H1 (cell line): ENCODE measurements at regions not wholly inside any gene's neighbourhood (a gene's known extent, or its start where the extent isn't known, plus 50 kb on each side); places are given as distances from the start of the nearest gene placed in this dataset.

ENCODE experiments used
- CTCF ChIA-PET: fragments of 300-600 bp; sonication (Branson Sonifier 250); formaldehyde crosslinking; loops from one replicate; lab custom pipeline; 2021; ENCODE audit not compliant: partially characterized antibody; lab: Charles Lee
- POLR2A ChIA-PET: fragments of 300-600 bp; sonication (Branson Sonifier 250); formaldehyde crosslinking; loops from one replicate; lab custom pipeline; 2021; ENCODE audit warnings: inconsistent platforms; ENCODE audit not compliant: partially characterized antibody; lab: Charles Lee
- DNase-seq, 2 experiments: peaks; one replicate each; pipeline versions ENCODE4 v3.0.0 to v3.0.0-alpha.2; 2010 to 2022; ENCODE audit warnings: low spot score in 2 of 2, low read depth in 1 of 2, mixed read lengths in 1 of 2
- FAIRE-seq: peaks from 2 replicates; lab custom pipeline; 2011; peaks lifted over from hg19 to GRCh38; lab: Jason Lieb, UNC
- H2AFZ ChIP-seq: 2 replicates; pipeline ENCODE4 v1.8.1; 2012; ENCODE audit warnings: low read length, inconsistent platforms
- H2AK5ac ChIP-seq: 2 replicates; pipeline ENCODE4 v1.6.1; 2013; ENCODE audit warnings: low read depth, low read length
- H2BK120ac ChIP-seq: replicated peaks from 2 replicates; pipeline ENCODE3; 2013; ENCODE audit warnings: low read depth, low read length, inconsistent platforms
- H2BK12ac ChIP-seq: 2 replicates; pipeline ENCODE4 v1.6.1; 2013; ENCODE audit warnings: low read depth, low read length
- H2BK15ac ChIP-seq: 2 replicates; pipeline ENCODE4 v1.6.1; 2013; ENCODE audit warnings: low read length
- H2BK20ac ChIP-seq: 2 replicates; pipeline ENCODE4 v1.6.1; 2013; ENCODE audit warnings: low read length
- H2BK5ac ChIP-seq: 2 replicates; pipeline ENCODE4 v1.6.1; 2013; ENCODE audit warnings: low read depth, low read length
- H3K14ac ChIP-seq: 2 replicates; pipeline ENCODE4 v1.6.1; 2013; ENCODE audit warnings: inconsistent platforms; ENCODE audit not compliant: insufficient read length
- H3K18ac ChIP-seq: 2 replicates; pipeline ENCODE4 v1.6.1; 2013; ENCODE audit warnings: low read length; ENCODE audit errors: extremely low read depth
- H3K23ac ChIP-seq: 2 replicates; pipeline ENCODE4 v1.6.1; 2013; ENCODE audit warnings: inconsistent platforms; ENCODE audit not compliant: insufficient read length
- H3K23me2 ChIP-seq: 2 replicates; pipeline ENCODE4 v1.6.1; 2013; ENCODE audit warnings: low read depth, low read length
- H3K27ac ChIP-seq: 2 replicates; pipeline ENCODE4 v1.6.1; 2011; ENCODE audit warnings: low read depth, low read length, inconsistent platforms
- H3K27me3 ChIP-seq, 4 experiments: replicated peaks in 1 of 4; 1 replicate in 1 of 4; 2 replicates in 3 of 4; pipeline versions ENCODE4 v1.6.1 to v1.8.1; 2011 to 2013; ENCODE audit warnings: low read length in 3 of 4, mild to moderate bottlenecking in 3 of 4, inconsistent platforms in 2 of 4, mixed read lengths in 2 of 4, moderate library complexity in 1 of 4; ENCODE audit not compliant: control insufficient read depth in 3 of 4, insufficient read depth in 3 of 4; ENCODE audit errors: extremely low read depth in 1 of 4
- H3K36me3 ChIP-seq, 4 experiments: 2 replicates each; pipeline versions ENCODE4 v1.6.1 to v1.8.1; 2011 to 2013; ENCODE audit warnings: mild to moderate bottlenecking in 4 of 4, low read length in 3 of 4, moderate library complexity in 2 of 4, control low read depth in 1 of 4, inconsistent platforms in 1 of 4; ENCODE audit not compliant: insufficient read depth in 4 of 4, control insufficient read depth in 2 of 4
- H3K4ac ChIP-seq: replicated peaks from 2 replicates; pipeline ENCODE3; 2013; ENCODE audit warnings: low read length, low read depth, mixed read lengths, inconsistent platforms; ENCODE audit not compliant: insufficient read length
- H3K4me1 ChIP-seq, 4 experiments: replicated peaks in 1 of 4; 1 replicate in 1 of 4; 2 replicates in 3 of 4; pipeline versions ENCODE4 v1.6.1 to v1.8.1; 2011 to 2013; ENCODE audit warnings: low read length in 3 of 4, inconsistent platforms in 2 of 4, mixed read lengths in 1 of 4; ENCODE audit not compliant: insufficient read depth in 4 of 4, control insufficient read depth in 3 of 4
- H3K4me2 ChIP-seq, 2 experiments: 2 replicates each; pipeline versions ENCODE4 v1.6.1 to v1.8.1; 2011 to 2013; ENCODE audit warnings: low read depth in 2 of 2, low read length in 2 of 2, control low read depth in 1 of 2, inconsistent platforms in 1 of 2, mild to moderate bottlenecking in 1 of 2; ENCODE audit not compliant: insufficient read depth in 1 of 2
- H3K4me3 ChIP-seq, 4 experiments: fragments of 200-600, 300-600 bp in 1 of 4; sonication (generic), shearing (Covaris generic), sonication (Bioruptor Twin) in 1 of 4; 2 replicates each; pipeline versions ENCODE4 v1.5.1 to v1.8.1; 2011 to 2016; ENCODE audit warnings: low read length in 4 of 4, low read depth in 3 of 4, control low read depth in 2 of 4, inconsistent platforms in 2 of 4, mild to moderate bottlenecking in 2 of 4, mixed read lengths in 1 of 4, moderate library complexity in 1 of 4; ENCODE audit not compliant: insufficient read depth in 2 of 4; ENCODE audit errors: extremely low read depth in 1 of 4
- H3K56ac ChIP-seq: replicated peaks from 2 replicates; pipeline ENCODE3; 2013; ENCODE audit warnings: low read depth, mild to moderate bottlenecking, mixed read lengths, low read length, inconsistent platforms; ENCODE audit not compliant: insufficient read length
- H3K79me1 ChIP-seq: 2 replicates; pipeline ENCODE4 v1.6.1; 2013; ENCODE audit warnings: low read depth, low read length, control low read depth
- H3K79me2 ChIP-seq, 2 experiments: 2 replicates each; pipeline versions ENCODE4 v1.6.1 to v1.8.1; 2012 to 2013; ENCODE audit warnings: low read length in 2 of 2, mild to moderate bottlenecking in 2 of 2, inconsistent platforms in 1 of 2; ENCODE audit not compliant: insufficient read depth in 2 of 2, control insufficient read depth in 1 of 2
- H3K9ac ChIP-seq, 4 experiments: replicated peaks in 1 of 4; 1 replicate in 1 of 4; 2 replicates in 3 of 4; pipeline versions ENCODE4 v1.6.1 to v1.8.1; 2011 to 2013; ENCODE audit warnings: low read depth in 3 of 4, low read length in 3 of 4, control low read depth in 2 of 4, mild to moderate bottlenecking in 2 of 4, moderate library complexity in 2 of 4, inconsistent platforms in 1 of 4; ENCODE audit errors: extremely low read depth in 1 of 4
- H3K9me3 ChIP-seq, 2 experiments: 2 replicates each; pipeline versions ENCODE4 v1.6.1 to v1.8.1; 2012 to 2013; ENCODE audit warnings: mild to moderate bottlenecking in 2 of 2, moderate library complexity in 2 of 2, control low read depth in 1 of 2, inconsistent platforms in 1 of 2, low read depth in 1 of 2, low read length in 1 of 2, mixed read lengths in 1 of 2; ENCODE audit not compliant: insufficient read depth in 2 of 2
- H4K20me1 ChIP-seq, 2 experiments: replicated peaks in 1 of 2; 2 replicates each; pipeline versions ENCODE3 to v1.8.1; 2011 to 2013; ENCODE audit warnings: inconsistent platforms in 2 of 2, low read length in 2 of 2, mild to moderate bottlenecking in 1 of 2; ENCODE audit not compliant: insufficient read depth in 2 of 2, control insufficient read depth in 1 of 2
- H4K5ac ChIP-seq: 2 replicates; pipeline ENCODE4 v1.6.1; 2013; ENCODE audit warnings: low read length, low read depth, mixed read lengths, inconsistent platforms; ENCODE audit not compliant: insufficient read length
- H4K8ac ChIP-seq: 2 replicates; pipeline ENCODE4 v1.8.0; 2013; ENCODE audit warnings: mild to moderate bottlenecking, moderate library complexity, low read length, inconsistent platforms; ENCODE audit not compliant: insufficient read depth; ENCODE audit errors: extremely low read depth
- H4K91ac ChIP-seq: replicated peaks from 2 replicates; pipeline ENCODE3; 2013; ENCODE audit warnings: low read length, mixed read lengths, inconsistent platforms; ENCODE audit not compliant: insufficient read length
- CHD1 ChIP-seq: IDR thresholded peaks from 2 replicates; pipeline ENCODE4 v1.6.1; 2012; ENCODE audit warnings: low read depth, low read length, improper control_type of control experiment
- WGBS, 2 experiments: shearing (Covaris generic) in 1 of 2; methylation state at CpG; one replicate each; pipeline versions ENCODE4 v1.1.6 to v1.1.7; 2013 to 2015; ENCODE audit warnings: low lambda C conversion rate in 2 of 2, mixed read lengths in 2 of 2, inconsistent platforms in 1 of 2, low coverage in 1 of 2, missing lambda C conversion rate in 1 of 2; ENCODE audit not compliant: insufficient replicate concordance in 2 of 2, insufficient coverage in 1 of 2, insufficient read length in 1 of 2; ENCODE audit errors: extremely low coverage in 1 of 2, missing lambda C conversion rate in 1 of 2; 5-methylcytosine and 5-hydroxymethylcytosine counted together

GRCh38 chr3:69604735-69605450 lies 134.4 kb upstream of the MITF start:
- Histone ChIP-seq H3K23me2 (peaks cover 2% of the 10 kb centered on the region; the same call in 1 of the 2 replicates), H4K8ac (no peak overlapping the region), H3K23ac (no peak overlapping the region), H3K4ac (no peak overlapping the region), H2BK15ac (no peak overlapping the region), H3K4me3 (no peak overlapping the region), H3K56ac (no peak overlapping the region), H3K27ac (no peak overlapping the region), H4K20me1 (no peaks in the 10 kb centered on the region), H3K79me2 (no peaks in the 10 kb centered on the region), H2BK5ac (no peak overlapping the region), H3K9ac (no peak overlapping the region), H3K79me1 (no peaks in the 10 kb centered on the region), H4K5ac (no peak overlapping the region), H3K4me1 (no peaks in the 10 kb centered on the region), H2AK5ac (no peak overlapping the region), H4K91ac (no peak overlapping the region), H3K9me3 (no peaks in the 10 kb centered on the region; a peak in 2 of 4 replicates), H3K36me3 (no peaks in the 10 kb centered on the region), H3K27me3 (peaks cover 0 to 1% (median 0%) of the 10 kb centered on the region in 4 experiments; a peak in 1 of 7 replicates), H2AFZ (no peak overlapping the region), H2BK20ac (no peak overlapping the region), H2BK12ac (no peak overlapping the region), H3K18ac (no peak overlapping the region), H3K14ac (no peak overlapping the region), H2BK120ac (no peak overlapping the region), H3K4me2 (no peak overlapping the region)
- no peak for FAIRE-seq
- no peak for DNase-seq
- CTCF ChIA-PET: interaction anchor here (0.6 to 1.8 kb wide), 4 partner anchors 10 to 336 kb away, joined by 3 to 4 read pairs (median 4); no protein-coding TSS in a partner anchor
- 91% methylated on average over 8 of the region's 8 CpGs; no CpG with 5 or more reads in 1 of the 2 experiments for WGBS, 2 experiments
- POLR2A ChIA-PET: no interaction called here
- no peak for TF ChIP-seq CHD1
